HFF-Myc (cell line): ENCODE measurements at regions not wholly inside any gene's neighbourhood (a gene's known extent, or its start where the extent isn't known, plus 50 kb on each side); places are given as distances from the start of the nearest gene placed in this dataset.

Experiments used
- DNase-seq: peaks from one replicate; pipeline ENCODE4 v3.0.0-alpha.2; 2011; ENCODE audit warnings: low read depth; ENCODE audit errors: extremely low read depth
- H3K4me3 ChIP-seq: replicated peaks from 2 replicates; pipeline ENCODE4 v1.5.1; 2011; ENCODE audit warnings: low read depth, mild to moderate bottlenecking, control low read depth, low read length
- TF ChIP-seq, protein P1 (sequence below): IDR thresholded peaks from 2 replicates; pipeline ENCODE4 v1.5.1; 2012; ENCODE audit warnings: mild to moderate bottlenecking, low read depth, low read length, control low read depth; ENCODE audit errors: missing control alignments

GRCh38 chr12:98228683-98229539 lies 286.5 kb upstream of the TMPO start:
- no peak overlapping the region for H3K4me3 ChIP-seq
- TF ChIP-seq, protein P1, sequence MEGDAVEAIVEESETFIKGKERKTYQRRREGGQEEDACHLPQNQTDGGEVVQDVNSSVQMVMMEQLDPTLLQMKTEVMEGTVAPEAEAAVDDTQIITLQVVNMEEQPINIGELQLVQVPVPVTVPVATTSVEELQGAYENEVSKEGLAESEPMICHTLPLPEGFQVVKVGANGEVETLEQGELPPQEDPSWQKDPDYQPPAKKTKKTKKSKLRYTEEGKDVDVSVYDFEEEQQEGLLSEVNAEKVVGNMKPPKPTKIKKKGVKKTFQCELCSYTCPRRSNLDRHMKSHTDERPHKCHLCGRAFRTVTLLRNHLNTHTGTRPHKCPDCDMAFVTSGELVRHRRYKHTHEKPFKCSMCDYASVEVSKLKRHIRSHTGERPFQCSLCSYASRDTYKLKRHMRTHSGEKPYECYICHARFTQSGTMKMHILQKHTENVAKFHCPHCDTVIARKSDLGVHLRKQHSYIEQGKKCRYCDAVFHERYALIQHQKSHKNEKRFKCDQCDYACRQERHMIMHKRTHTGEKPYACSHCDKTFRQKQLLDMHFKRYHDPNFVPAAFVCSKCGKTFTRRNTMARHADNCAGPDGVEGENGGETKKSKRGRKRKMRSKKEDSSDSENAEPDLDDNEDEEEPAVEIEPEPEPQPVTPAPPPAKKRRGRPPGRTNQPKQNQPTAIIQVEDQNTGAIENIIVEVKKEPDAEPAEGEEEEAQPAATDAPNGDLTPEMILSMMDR = no peak
- DNase-seq = no peak

- H3K4me3 ChIP-seq = no peak overlapping the region
- TF ChIP-seq, protein P1 = no peak
- no peak for DNase-seq
Observed at GRCh38 chr12:98229540-98229924, 285.9 kb upstream of the TMPO start.

GRCh38 chr12:98232753-98233390 lies 282.5 kb upstream of the TMPO start:
- DNase-seq = no peak
- no peak overlapping the region for H3K4me3 ChIP-seq
- TF ChIP-seq, protein P1 = no peak

- no peak overlapping the region for H3K4me3 ChIP-seq
- TF ChIP-seq, protein P1 = no peak
- no peak for DNase-seq
Observed at GRCh38 chr12:98235301-98235700, 280.1 kb upstream of the TMPO start.

- no peak overlapping the region for H3K4me3 ChIP-seq
- peak; percentile 4 for DNase-seq
- TF ChIP-seq, protein P1 = no peak
Observed at GRCh38 chr12:98238515-98239130, 276.8 kb upstream of the TMPO start.

- TF ChIP-seq, protein P1 = no peak
- no peak for DNase-seq
- H3K4me3 ChIP-seq = no peak overlapping the region
Observed at GRCh38 chr12:98243190-98243589, 272.2 kb upstream of the TMPO start.
